GM11168 (cell line): ENCODE measurements at regions not wholly inside any gene's neighbourhood (a gene's known extent, or its start where the extent isn't known, plus 50 kb on each side); places are given as distances from the start of the nearest gene placed in this dataset.

Experiments used
- in situ Hi-C: fragments of 300-500 bp; cut with MboI; formaldehyde crosslinking; loops from one replicate; pipeline ENCODE4 v1.12.0; 2022; ENCODE audit warnings: low sequenced_read_pairs; ENCODE audit not compliant: unreplicated experiment

DNA sequence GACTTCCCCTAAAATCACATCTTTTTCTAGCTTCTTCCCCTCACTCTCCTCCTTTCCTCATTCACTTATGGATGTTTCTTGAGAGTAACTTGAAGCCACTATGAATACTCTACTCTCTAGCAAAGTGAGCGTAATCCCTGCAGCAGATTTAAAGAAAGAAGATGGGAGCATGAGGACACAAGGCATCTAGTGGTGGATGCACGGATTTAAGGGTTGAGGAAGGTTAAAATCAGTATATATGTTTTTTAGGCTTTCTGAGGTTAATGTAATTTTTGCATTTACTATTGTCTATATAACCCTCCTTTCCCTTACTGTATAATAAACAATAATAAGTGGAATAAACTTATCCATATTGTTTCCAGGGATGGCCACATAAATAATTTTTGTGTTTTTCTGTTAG is 495.2 kb upstream of the TPK1 start:
- in situ Hi-C loops = no loop called here

GRCh38 chr7:145327646-145328045 is 491.8 kb upstream of the TPK1 start:
- in situ Hi-C loops = no loop called here

DNA sequence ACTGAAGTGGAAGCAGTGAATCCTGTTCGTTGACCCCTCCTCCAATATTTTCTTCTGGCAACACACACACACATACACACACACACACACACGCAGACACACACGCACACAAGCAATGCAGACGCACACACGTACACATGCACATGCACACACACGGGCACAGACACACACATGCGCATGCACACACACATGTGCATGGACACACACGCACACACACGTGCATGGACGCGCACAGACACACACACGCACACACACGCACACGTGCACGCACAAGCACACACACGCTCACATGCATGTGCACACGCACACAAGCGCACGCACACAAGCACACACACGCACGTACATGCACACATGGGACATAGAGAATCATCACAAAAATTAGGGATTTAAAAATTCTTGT is 488.2 kb upstream of the TPK1 start:
- in situ Hi-C loops = no loop called here

- in situ Hi-C loops = no loop called here
These were observed 477.7 kb upstream of the TPK1 start for GRCh38 chr7:145313551-145313950.

- in situ Hi-C loops = no loop called here
These were observed 457.9 kb upstream of the TPK1 start for GRCh38 chr7:145293754-145294153.

DNA sequence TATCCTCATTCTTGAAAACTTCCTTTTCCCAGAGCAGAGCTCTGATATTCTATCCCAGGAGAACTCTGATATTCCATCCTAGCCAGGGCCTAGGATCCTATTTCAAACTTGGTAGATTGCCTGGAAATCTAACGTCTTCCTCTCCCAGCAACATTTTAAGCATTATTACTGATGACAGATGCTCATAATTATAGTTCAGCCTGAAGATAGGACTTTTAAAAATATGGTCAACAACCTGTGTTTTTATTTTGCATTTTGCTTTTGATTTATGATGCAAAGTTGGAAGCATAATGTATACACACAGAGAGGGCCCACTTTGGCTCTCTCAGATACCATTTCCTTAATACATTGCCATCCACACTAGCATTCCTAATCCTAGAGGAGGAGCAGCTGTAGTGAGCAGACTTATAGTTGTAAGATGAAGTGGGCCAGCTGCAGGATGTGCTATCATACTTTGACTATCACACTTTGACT is 457.4 kb upstream of the TPK1 start:
- in situ Hi-C loops = no loop called here

- in situ Hi-C loops = no loop called here
These were observed 453.5 kb upstream of the TPK1 start for GRCh38 chr7:145289384-145289783.

- in situ Hi-C loops = no loop called here
These were observed 440.3 kb upstream of the TPK1 start for GRCh38 chr7:145276118-145276517.

DNA sequence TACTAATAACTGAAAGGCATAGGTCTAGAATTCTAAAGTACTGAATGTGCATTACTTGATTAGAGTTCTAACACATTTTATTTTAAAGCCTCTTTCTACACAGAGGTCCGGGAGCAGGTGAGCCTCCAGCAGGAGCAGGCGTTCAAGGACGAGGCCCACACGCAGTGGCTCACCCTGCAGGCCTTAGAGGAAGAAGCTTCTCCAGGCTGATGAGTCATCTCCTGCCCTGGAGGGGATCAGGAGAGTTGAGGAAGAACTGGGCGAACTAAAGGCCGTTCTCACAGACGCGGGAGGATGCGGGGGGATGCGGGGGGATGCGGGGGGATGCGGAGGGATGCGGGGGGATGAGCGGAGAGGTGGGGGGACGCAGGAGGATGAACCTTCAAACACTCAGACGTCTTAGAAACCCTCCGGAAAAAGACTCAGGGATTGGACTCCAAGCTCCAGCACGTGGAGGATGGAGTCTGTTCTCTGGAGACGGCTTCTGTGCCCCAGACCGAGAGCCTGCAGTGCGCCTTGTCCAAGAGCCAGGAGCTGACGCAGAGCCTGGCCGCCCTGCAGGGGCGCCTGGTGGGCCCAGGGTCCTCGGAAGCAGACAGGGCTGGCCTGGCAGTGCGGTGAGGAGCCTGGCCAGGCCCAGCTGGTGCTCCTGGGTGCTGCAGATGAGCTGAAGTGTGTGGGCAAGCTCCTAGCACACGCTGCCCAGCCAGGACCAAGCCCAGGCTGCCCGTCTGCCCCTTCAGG is 433.7 kb upstream of the TPK1 start:
- in situ Hi-C loops = no loop called here

- in situ Hi-C loops = no loop called here
These were observed 429.3 kb upstream of the TPK1 start for GRCh38 chr7:145265180-145265579.

- in situ Hi-C loops = no loop called here
These were observed 428.0 kb upstream of the TPK1 start for GRCh38 chr7:145263886-145264285.

DNA sequence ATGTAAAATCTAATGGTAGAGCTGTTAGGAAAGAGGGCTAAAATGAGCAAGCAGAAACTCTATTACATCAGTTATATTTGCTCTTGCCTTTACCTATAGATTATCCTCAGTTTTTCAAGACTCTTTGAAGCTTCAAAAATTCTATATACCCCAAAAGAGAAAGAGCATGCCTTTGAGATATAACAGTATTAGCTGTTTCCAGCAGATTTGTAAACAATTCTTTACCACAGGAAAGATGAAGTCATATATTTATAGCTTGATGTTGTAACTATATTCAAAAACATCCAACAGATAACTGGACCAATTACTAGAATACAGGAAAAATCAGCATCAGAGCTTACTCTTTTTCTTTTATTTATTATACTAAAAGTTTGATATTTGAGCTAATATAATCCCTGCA is 416.2 kb upstream of the TPK1 start:
- in situ Hi-C loops = no loop called here

- in situ Hi-C loops = no loop called here
These were observed 388.9 kb upstream of the TPK1 start for GRCh38 chr7:145224775-145225174.

- in situ Hi-C loops = no loop called here
These were observed 383.6 kb upstream of the TPK1 start for GRCh38 chr7:145219461-145219860.

DNA sequence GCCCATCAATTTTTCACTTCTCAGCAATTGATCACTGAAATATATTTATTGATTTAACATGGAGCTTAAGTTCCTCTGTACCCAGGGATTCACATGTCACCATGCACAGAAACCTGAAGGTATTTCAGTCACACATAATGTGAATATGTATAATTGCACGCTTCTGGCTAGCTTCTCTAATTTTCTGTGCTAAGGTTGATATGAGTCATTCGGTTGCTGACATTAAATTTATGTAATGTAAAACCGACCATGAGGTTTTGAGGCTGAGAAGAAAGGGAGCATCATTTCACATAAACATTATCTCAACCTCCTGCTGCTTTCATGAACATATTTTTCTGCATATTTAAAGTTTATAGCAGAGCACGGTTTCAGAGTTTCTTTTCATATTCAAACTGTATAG is 381.0 kb upstream of the TPK1 start:
- in situ Hi-C loops = no loop called here

- in situ Hi-C loops = no loop called here
These were observed 376.2 kb upstream of the TPK1 start for GRCh38 chr7:145212050-145212449.

DNA sequence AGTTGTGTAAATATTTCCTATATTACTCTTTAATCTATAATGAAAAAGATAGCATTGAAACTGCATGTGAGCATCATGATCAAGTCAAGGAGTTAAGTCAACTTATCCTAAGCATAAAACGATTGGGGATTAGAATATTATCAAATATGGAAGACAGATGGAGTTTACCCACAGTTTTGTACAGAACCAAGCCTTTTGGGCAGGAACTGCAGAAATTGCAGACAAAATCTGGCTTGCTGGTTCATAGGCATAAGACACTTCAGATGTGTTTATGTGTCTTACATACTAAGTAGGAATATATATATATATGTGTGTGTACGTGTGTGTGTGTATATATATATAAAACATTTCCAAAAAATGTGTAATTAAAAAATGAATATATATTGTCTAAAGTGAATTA is 375.4 kb upstream of the TPK1 start:
- in situ Hi-C loops = no loop called here

- in situ Hi-C loops = no loop called here
These were observed 358.1 kb upstream of the TPK1 start for GRCh38 chr7:145193951-145194350.

DNA sequence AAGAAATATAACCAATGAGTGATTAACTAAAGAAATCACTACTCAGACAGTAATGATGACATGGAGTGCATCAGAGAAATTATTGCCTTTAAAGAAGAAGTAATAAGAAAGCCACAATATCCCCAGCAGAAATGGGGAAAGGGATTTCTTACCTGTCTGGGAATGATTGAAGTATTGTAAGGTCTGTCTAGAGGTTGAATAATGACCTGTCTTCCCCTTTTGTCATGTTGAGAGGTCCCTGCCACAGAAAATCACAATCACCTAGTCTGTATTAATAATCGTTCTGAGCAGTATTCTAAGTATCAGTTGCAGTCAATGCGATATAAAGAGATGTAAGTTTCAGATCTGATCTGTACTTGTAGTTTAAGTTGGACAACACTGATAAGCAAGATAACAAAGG is 349.1 kb upstream of the TPK1 start:
- in situ Hi-C loops = no loop called here

- in situ Hi-C loops = no loop called here
These were observed 347.2 kb upstream of the TPK1 start for GRCh38 chr7:145183069-145183468.

GRCh38 chr7:145175366-145175765 is 339.5 kb upstream of the TPK1 start:
- in situ Hi-C loops = no loop called here

DNA sequence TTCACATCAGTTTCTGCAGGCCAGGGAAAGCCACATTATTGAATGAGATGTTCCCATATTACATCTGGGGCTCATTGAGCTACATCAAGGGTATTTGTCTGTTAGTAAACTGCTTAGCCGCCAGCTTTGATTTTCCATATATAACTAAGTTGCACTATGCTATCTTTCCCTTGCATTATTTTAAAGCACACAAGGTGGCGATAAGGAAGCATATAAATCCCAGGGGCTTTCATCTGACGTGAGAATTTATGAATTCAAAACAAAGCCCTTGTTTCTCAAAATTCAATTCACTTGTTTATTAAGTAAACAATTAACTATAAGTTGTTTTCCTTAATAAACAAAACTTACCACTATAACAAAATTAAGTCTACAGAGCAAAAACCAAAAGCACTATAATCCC is 334.1 kb upstream of the TPK1 start:
- in situ Hi-C loops = no loop called here
